Smooth muscle cell (in vitro differentiated cells): ENCODE measurements at regions not wholly inside any gene's neighbourhood (a gene's known extent, or its start where the extent isn't known, plus 50 kb on each side); places are given as distances from the start of the nearest gene placed in this dataset.

Source experiments
- DNase-seq: peaks from one replicate; lab custom pipeline; 2025; ENCODE audit not compliant: unreplicated experiment; lab: John Stamatoyannopoulos, UW
- H2AFZ ChIP-seq: fragments of 200-600 bp; sonication (generic); 2 replicates; pipeline ENCODE4 v1.6.0; 2016; ENCODE audit warnings: antibody characterized with exemption, low read depth, mild to moderate bottlenecking
- H3F3A ChIP-seq: fragments of 200-600 bp; sonication (generic); 2 replicates; pipeline ENCODE4 v1.6.0; 2017; ENCODE audit warnings: antibody characterized with exemption, low read depth
- H3K27ac ChIP-seq: fragments of 200-600 bp; sonication (generic); 2 replicates; pipeline ENCODE4 v1.5.1; 2016; ENCODE audit warnings: low read depth, mild to moderate bottlenecking
- H3K27me3 ChIP-seq: fragments of 200-600 bp; sonication (generic); 2 replicates; pipeline ENCODE4 v1.6.1; 2016; ENCODE audit warnings: low read depth, mild to moderate bottlenecking
- H3K36me3 ChIP-seq: fragments of 200-600 bp; sonication (generic); 2 replicates; pipeline ENCODE4 v1.5.1; 2016; ENCODE audit warnings: low read depth
- H3K4me1 ChIP-seq: fragments of 200-600 bp; sonication (generic); 2 replicates; pipeline ENCODE4 v1.5.1; 2016; ENCODE audit warnings: low read depth
- H3K4me2 ChIP-seq: fragments of 200-600 bp; sonication (generic); 2 replicates; pipeline ENCODE4 v1.6.0; 2016; ENCODE audit warnings: mild to moderate bottlenecking
- H3K4me3 ChIP-seq: fragments of 200-600 bp; sonication (generic); 2 replicates; pipeline ENCODE4 v1.5.1; 2016; ENCODE audit warnings: mild to moderate bottlenecking
- H3K79me2 ChIP-seq: fragments of 200-600 bp; sonication (generic); 2 replicates; pipeline ENCODE4 v1.6.0; 2016; ENCODE audit warnings: low read depth, mild to moderate bottlenecking
- H3K9ac ChIP-seq: fragments of 200-600 bp; sonication (generic); 2 replicates; pipeline ENCODE4 v1.6.0; 2016; ENCODE audit warnings: low read depth
- H3K9me3 ChIP-seq: fragments of 200-600 bp; sonication (generic); replicated peaks from 2 replicates; pipeline ENCODE4 v1.5.1; 2016; ENCODE audit warnings: low read depth
- H4K20me1 ChIP-seq: fragments of 200-600 bp; sonication (generic); 2 replicates; pipeline ENCODE4 v1.6.0; 2016; ENCODE audit warnings: low read depth
- CTCF ChIP-seq: fragments of 200-600 bp; sonication (generic); IDR thresholded peaks from 2 replicates; pipeline ENCODE4 v1.5.1; 2017; ENCODE audit warnings: borderline replicate concordance, mild to moderate bottlenecking, antibody characterized with exemption; ENCODE audit not compliant: insufficient read depth, poor library complexity, severe bottlenecking
- WGBS: methylation state at CpG from one replicate; pipeline ENCODE4 v1.1.7; 2016; ENCODE audit warnings: low lambda C conversion rate; 5-methylcytosine and 5-hydroxymethylcytosine counted together

DNA sequence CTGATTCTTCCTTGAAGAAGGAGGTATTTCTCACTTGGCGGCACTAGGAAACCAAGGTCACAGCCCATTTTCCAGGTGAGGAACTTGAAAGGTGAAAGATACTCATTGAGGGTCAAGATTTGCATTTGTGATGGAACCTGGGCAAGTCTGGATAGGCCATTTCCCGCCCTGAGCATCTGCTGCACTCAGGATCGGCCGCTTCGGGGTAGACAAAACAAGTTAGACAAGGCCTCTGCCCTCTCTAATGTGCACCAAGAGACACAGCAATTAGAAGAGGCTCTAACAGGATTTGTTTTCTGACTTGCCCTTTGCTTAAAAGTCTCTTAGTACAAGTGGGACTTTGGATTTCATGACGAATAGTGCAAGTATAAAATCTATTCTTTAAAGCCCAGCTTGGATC, 167.2 kb downstream of the KTN1 start:
- no peak for TF ChIP-seq CTCF
- 85% methylated on average over 6 of the region's 6 CpGs for WGBS
- no peaks in the 10 kb centered on the region for H3K27me3 ChIP-seq
- H2AFZ ChIP-seq, result no peak overlapping the region
- DNase-seq, result no peak
- H3K36me3 ChIP-seq, result no peaks in the 10 kb centered on the region
- no peak overlapping the region for H3K27ac ChIP-seq
- no peaks in the 10 kb centered on the region for H4K20me1 ChIP-seq
- H3K9ac ChIP-seq, result no peak overlapping the region
- H3F3A ChIP-seq, result no peaks in the 10 kb centered on the region
- H3K4me2 ChIP-seq, result no peak overlapping the region
- H3K4me3 ChIP-seq, result no peak overlapping the region
- H3K4me1 ChIP-seq, result no peaks in the 10 kb centered on the region
- H3K9me3 ChIP-seq, result no peaks in the 10 kb centered on the region
- H3K79me2 ChIP-seq, result no peaks in the 10 kb centered on the region

DNA sequence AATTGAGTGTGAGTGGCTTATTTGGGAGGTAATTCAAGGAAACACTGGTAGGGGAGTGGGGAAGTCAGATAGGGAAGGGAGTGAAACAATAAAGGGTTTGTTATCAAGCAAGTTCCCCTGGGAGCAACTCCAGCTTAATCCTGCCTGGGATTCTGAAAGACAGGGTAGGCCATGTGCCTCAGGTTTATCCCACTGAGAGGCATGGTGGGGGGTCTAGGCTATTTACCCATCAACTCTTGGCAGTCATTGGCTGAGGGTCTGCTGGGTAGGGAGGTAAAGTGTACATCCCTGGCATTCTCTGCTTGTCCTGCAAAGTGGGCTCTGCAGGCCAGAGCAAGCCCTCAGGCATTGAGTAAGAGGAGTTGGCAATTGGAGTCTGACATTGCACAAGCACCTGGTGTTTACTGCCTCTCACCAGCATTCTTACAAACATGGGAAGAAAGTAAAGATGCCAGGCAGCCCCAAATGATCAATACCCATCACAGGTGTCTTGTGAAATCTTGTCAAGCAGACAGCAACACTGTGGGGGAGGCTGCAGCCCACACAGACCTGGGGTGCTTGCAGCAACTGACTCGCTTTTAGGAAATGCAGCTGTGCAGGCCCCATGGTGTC, 169.3 kb downstream of the KTN1 start:
- WGBS, result 87% methylated on average over 1 of the region's 1 CpG
- no peak for DNase-seq

GRCh38 chr14:55749946-55750345, 169.9 kb downstream of the KTN1 start:
- 95% methylated on average over 8 of the region's 8 CpGs for WGBS
- Histone ChIP-seq H2AFZ (no peak overlapping the region), H4K20me1 (no peaks in the 10 kb centered on the region), H3K36me3 (no peaks in the 10 kb centered on the region), H3K9me3 (no peaks in the 10 kb centered on the region), H3K27ac (no peak overlapping the region), H3K4me1 (peaks cover 3% of the 10 kb centered on the region), H3K4me3 (no peak overlapping the region), H3F3A (no peaks in the 10 kb centered on the region), H3K9ac (no peak overlapping the region), H3K4me2 (no peak overlapping the region), H3K79me2 (no peaks in the 10 kb centered on the region), H3K27me3 (no peaks in the 10 kb centered on the region)
- no peak for TF ChIP-seq CTCF
- DNase-seq, result no peak

More for the DNA sequence above, 169.3 kb downstream of the KTN1 start:
- Histone ChIP-seq H3K4me1 (peaks cover 3% of the 10 kb centered on the region), H3K4me2 (no peak overlapping the region), H3K4me3 (no peak overlapping the region), H3K79me2 (no peaks in the 10 kb centered on the region), H3F3A (no peaks in the 10 kb centered on the region), H3K9me3 (no peaks in the 10 kb centered on the region), H3K27me3 (no peaks in the 10 kb centered on the region), H2AFZ (no peak overlapping the region), H3K9ac (no peak overlapping the region), H3K36me3 (no peaks in the 10 kb centered on the region), H4K20me1 (no peaks in the 10 kb centered on the region), H3K27ac (no peak overlapping the region)
- TF ChIP-seq CTCF, result no peak
